ENCODE measurements at regions not wholly inside any gene's neighbourhood (a gene's known extent, or its start where the extent isn't known, plus 50 kb on each side); places are given as distances from the start of the nearest gene placed in this dataset.

DNA sequence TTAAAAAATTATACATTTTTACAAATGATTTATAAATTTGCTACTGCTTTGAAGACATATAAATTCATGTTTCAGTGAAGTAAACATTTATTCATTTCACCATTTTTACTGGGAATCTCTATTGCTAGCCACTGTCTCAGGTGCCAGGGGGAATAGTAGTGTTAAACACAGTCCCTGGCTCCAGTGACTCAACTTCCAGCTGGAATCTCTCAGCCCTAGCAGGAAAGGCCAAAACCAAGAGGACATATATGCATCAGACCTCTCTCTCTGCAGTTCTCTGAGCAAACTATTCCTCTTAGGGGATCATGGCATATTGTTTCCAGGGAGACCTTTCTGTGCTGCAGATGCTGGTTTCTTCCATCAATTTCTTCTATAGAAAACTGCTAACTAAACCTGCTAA, 1009.0 kb upstream of the LCORL start:
- intact Hi-C loops (cut with DNase I; ENCODE audit: low total_unique reads): no loop called here
- Histone ChIP-seq H3K27me3 (replicated peaks in 1 of 7) (no peaks in the 10 kb centered on the region), H3K9me3 (no peaks in the 10 kb centered on the region), H3K36me3 (no peaks in the 10 kb centered on the region), H3K27ac (no peak overlapping the region), H3K4me3 (no peak overlapping the region), H3K4me1 (no peaks in the 10 kb centered on the region)
- TF ChIP-seq POLR2AphosphoS5 (IDR thresholded peaks at IDR 0.05) (no peak), POLR2A (IDR thresholded peaks at IDR 0.05) (no peak)
- TF ChIP-seq, protein P1, sequence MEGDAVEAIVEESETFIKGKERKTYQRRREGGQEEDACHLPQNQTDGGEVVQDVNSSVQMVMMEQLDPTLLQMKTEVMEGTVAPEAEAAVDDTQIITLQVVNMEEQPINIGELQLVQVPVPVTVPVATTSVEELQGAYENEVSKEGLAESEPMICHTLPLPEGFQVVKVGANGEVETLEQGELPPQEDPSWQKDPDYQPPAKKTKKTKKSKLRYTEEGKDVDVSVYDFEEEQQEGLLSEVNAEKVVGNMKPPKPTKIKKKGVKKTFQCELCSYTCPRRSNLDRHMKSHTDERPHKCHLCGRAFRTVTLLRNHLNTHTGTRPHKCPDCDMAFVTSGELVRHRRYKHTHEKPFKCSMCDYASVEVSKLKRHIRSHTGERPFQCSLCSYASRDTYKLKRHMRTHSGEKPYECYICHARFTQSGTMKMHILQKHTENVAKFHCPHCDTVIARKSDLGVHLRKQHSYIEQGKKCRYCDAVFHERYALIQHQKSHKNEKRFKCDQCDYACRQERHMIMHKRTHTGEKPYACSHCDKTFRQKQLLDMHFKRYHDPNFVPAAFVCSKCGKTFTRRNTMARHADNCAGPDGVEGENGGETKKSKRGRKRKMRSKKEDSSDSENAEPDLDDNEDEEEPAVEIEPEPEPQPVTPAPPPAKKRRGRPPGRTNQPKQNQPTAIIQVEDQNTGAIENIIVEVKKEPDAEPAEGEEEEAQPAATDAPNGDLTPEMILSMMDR (IDR thresholded peaks at IDR 0.05 in 8 of 11, conservative IDR thresholded peaks at IDR 0.05 in 3 of 11): no peak
- DNase-seq: no peak

DNA sequence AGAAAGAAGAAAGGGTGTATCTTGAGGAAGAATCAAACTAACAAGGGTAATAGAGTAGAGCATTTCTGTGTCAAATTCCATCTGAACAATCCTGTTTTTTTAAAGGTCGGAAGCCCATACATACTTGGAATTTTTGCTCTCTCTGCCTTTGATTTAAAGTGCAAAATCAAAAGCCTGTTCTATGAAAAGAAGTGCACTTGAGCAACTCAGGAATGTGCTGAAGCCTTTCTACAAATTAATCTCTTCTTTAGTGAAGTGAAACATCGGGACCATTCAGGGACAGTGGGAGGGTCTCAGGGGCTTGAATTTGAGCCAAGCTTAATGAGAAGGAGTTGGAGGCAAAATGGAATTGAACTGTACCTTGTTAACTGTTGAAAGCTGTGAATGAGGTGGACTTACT, 1008.5 kb upstream of the LCORL start:
- 54 to 70% (median 59%) methylated on average over 2 of the region's 2 CpGs for WGBS, 5 donors
- no peaks in the 10 kb centered on the region for H3K4me1 ChIP-seq

DNA sequence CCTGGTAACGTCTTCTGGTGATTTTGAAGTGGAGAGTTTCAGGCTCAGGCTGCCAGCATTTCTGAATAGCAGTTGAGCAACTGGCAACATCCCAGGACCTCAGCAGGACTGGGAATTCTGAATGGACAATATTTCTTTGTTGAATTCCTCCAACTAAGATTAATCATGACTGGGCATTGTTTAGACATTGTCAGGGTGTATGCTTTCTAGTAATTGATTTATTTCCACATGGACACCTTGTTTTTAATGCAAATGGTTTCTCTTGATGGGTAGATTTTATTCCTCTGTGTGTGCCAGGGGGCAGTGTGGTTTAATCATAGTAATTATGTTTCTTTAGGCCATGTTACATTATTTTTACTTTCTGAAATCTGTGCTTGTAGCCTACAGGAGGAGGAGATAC, 1004.7 kb upstream of the LCORL start:
- intact Hi-C loops (cut with DNase I; ENCODE audit: low total_unique reads): no loop called here
- Histone ChIP-seq H3K9me3 (no peaks in the 10 kb centered on the region), H3K36me3 (no peaks in the 10 kb centered on the region), H3K4me1 (no peaks in the 10 kb centered on the region), H3K4me3 (no peak overlapping the region), H3K27ac (no peak overlapping the region), H3K27me3 (replicated peaks in 1 of 7) (no peaks in the 10 kb centered on the region)
- 47 to 92% (median 62%) methylated on average over 1 of the region's 1 CpG for WGBS, 5 donors
- TF ChIP-seq POLR2A (IDR thresholded peaks at IDR 0.05) (no peak), POLR2AphosphoS5 (IDR thresholded peaks at IDR 0.05) (no peak)
- TF ChIP-seq, protein P1 (IDR thresholded peaks at IDR 0.05 in 8 of 11, conservative IDR thresholded peaks at IDR 0.05 in 3 of 11): no peak
- no peak for DNase-seq

More for the DNA sequence above, 1008.5 kb upstream of the LCORL start:
- intact Hi-C loops (cut with DNase I; ENCODE audit: low total_unique reads): no loop called here
- no peak for TF ChIP-seq POLR2AphosphoS5 (IDR thresholded peaks at IDR 0.05)
- TF ChIP-seq POLR2A (IDR thresholded peaks at IDR 0.05): no peak
- TF ChIP-seq, protein P1 (IDR thresholded peaks at IDR 0.05 in 8 of 11, conservative IDR thresholded peaks at IDR 0.05 in 3 of 11): no peak
- Histone ChIP-seq H3K27ac (no peak overlapping the region), H3K9me3 (no peaks in the 10 kb centered on the region), H3K27me3 (replicated peaks in 1 of 7) (no peaks in the 10 kb centered on the region), H3K4me3 (no peak overlapping the region), H3K36me3 (no peaks in the 10 kb centered on the region)
- DNase-seq: no peak

DNA sequence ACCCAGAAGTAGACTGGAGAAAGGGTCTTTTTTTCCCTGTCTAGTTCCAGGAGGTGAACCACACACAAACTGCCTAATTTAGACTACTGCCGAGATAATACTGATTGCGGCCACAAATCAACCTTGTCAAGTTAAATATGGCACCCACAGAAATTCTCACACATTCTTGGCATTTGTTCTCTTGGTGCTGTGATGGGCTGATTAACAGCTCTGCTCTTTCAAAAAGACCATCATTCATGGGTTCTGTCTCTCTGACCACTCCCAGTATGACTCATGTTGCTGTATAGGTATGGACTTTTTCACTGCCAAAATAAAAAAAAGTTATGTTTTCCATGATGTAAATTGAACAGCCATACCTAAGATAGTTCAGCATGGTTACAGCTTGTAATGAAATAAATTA, 1003.5 kb upstream of the LCORL start:
- TF ChIP-seq POLR2A (IDR thresholded peaks at IDR 0.05): no peak
- no peak for TF ChIP-seq POLR2AphosphoS5 (IDR thresholded peaks at IDR 0.05)
- TF ChIP-seq, protein P1 (IDR thresholded peaks at IDR 0.05 in 8 of 11, conservative IDR thresholded peaks at IDR 0.05 in 3 of 11): no peak
- WGBS, 5 donors: 67 to 74% (median 70%) methylated on average over 2 of the region's 2 CpGs
- no peak for DNase-seq
- no peak overlapping the region for H3K4me3 ChIP-seq
- no peaks in the 10 kb centered on the region for H3K36me3 ChIP-seq
- H3K4me1 ChIP-seq: no peaks in the 10 kb centered on the region
- no peaks in the 10 kb centered on the region for H3K27me3 ChIP-seq (replicated peaks in 1 of 7)
- intact Hi-C loops (cut with DNase I; ENCODE audit: low total_unique reads): no loop called here
- H3K27ac ChIP-seq: no peak overlapping the region
- H3K9me3 ChIP-seq: no peaks in the 10 kb centered on the region
